Endothelial cell of umbilical vein (primary cell): ENCODE measurements at regions not wholly inside any gene's neighbourhood (a gene's known extent, or its start where the extent isn't known, plus 50 kb on each side); places are given as distances from the start of the nearest gene placed in this dataset.

Experiments used
- BruUV-seq: library from RNA; stranded (reverse); fragments of 400-500 nt; replicated peaks from 2 replicates; lab custom pipeline; 2021; lab: Mats Ljungman, UMichigan
- CTCF ChIA-PET: fragments of 300-600, 350-600 bp; sonication (Branson Sonifier 250); formaldehyde crosslinking; loops from one replicate; lab custom pipeline; 2021; ENCODE audit warnings: antibody characterized with exemption, inconsistent platforms; lab: Charles Lee
- POLR2A ChIA-PET: fragments of 300-600, 350-600 bp; sonication (Branson Sonifier 250); formaldehyde crosslinking; loops from one replicate; lab custom pipeline; 2021; ENCODE audit warnings: antibody characterized with exemption, inconsistent platforms; lab: Charles Lee
- DNase-seq: peaks from one replicate; pipeline ENCODE4 v3.0.0-alpha.2; 2011; ENCODE audit warnings: low read depth, low spot score
- FAIRE-seq: peaks from 2 replicates; lab custom pipeline; 2011; peaks lifted over from hg19 to GRCh38; lab: Jason Lieb, UNC
- H2AFZ ChIP-seq: 2 replicates; pipeline ENCODE4 v1.6.0; 2012; ENCODE audit warnings: low read depth, low read length, control low read depth, inconsistent platforms
- H3K27ac ChIP-seq: 2 replicates; pipeline ENCODE4 v1.5.1; 2011; ENCODE audit warnings: low read depth, mild to moderate bottlenecking, control low read depth, low read length, moderate library complexity; ENCODE audit not compliant: insufficient read depth
- H3K27me3 ChIP-seq, 2 experiments: 2 replicates each; pipeline versions ENCODE4 v1.6.0 to v1.6.1; 2011; ENCODE audit warnings: low read length in 2 of 2, mixed read lengths in 1 of 2; ENCODE audit not compliant: control insufficient read depth in 2 of 2, insufficient read depth in 2 of 2
- H3K36me3 ChIP-seq, 2 experiments: 2 replicates in 1 of 2; 3 replicates in 1 of 2; pipeline ENCODE4 v1.5.1; 2011; ENCODE audit warnings: low read length in 2 of 2, mild to moderate bottlenecking in 1 of 2, moderate library complexity in 1 of 2; ENCODE audit not compliant: control insufficient read depth in 2 of 2, insufficient read depth in 2 of 2; ENCODE audit errors: extremely low read depth in 1 of 2
- H3K4me1 ChIP-seq: 3 replicates; pipeline ENCODE4 v1.5.1; 2011; ENCODE audit warnings: mild to moderate bottlenecking, low read length; ENCODE audit not compliant: control insufficient read depth, insufficient read depth; ENCODE audit errors: extremely low read depth
- H3K4me2 ChIP-seq: 2 replicates; pipeline ENCODE4 v1.6.1; 2011; ENCODE audit warnings: low read length, control low read depth, mixed read lengths; ENCODE audit not compliant: insufficient read depth
- H3K4me3 ChIP-seq, 3 experiments: fragments of 200-600 bp in 1 of 3; sonication (generic), shearing (Covaris generic) in 1 of 3; replicated peaks in 1 of 3; 2 replicates each; pipeline ENCODE4 v1.5.1; 2011 to 2016; ENCODE audit warnings: control low read depth in 3 of 3, low read length in 3 of 3, mild to moderate bottlenecking in 2 of 3, inconsistent platforms in 1 of 3, low read depth in 1 of 3, moderate library complexity in 1 of 3; ENCODE audit not compliant: insufficient read depth in 1 of 3
- H3K79me2 ChIP-seq: 2 replicates; pipeline ENCODE4 v1.6.0; 2012; ENCODE audit warnings: low read length, inconsistent platforms; ENCODE audit not compliant: control insufficient read depth, insufficient read depth
- H3K9ac ChIP-seq: replicated peaks from 2 replicates; pipeline ENCODE3; 2011; ENCODE audit warnings: low read length, control low read depth; ENCODE audit not compliant: insufficient read depth; ENCODE audit errors: extremely low read depth
- H3K9me1 ChIP-seq: replicated peaks from 3 replicates; pipeline ENCODE4 v1.6.0; 2011; ENCODE audit warnings: mild to moderate bottlenecking, low read length; ENCODE audit not compliant: control insufficient read depth, insufficient read depth; ENCODE audit errors: extremely low read depth
- H3K9me3 ChIP-seq: replicated peaks from 2 replicates; pipeline ENCODE4 v1.5.1; 2012; ENCODE audit warnings: low read length, inconsistent platforms; ENCODE audit not compliant: control insufficient read depth, insufficient read depth
- H4K20me1 ChIP-seq: replicated peaks from 2 replicates; pipeline ENCODE3; 2011; ENCODE audit warnings: mild to moderate bottlenecking, low read length; ENCODE audit not compliant: control insufficient read depth, insufficient read depth; ENCODE audit errors: extremely low read depth
- CTCF ChIP-seq, 2 donors: IDR thresholded peaks; 1 replicate in 1 of 2; 2 replicates in 1 of 2; pipeline ENCODE4 v1.5.1; 2011; ENCODE audit warnings: low read length in 2 of 2, mild to moderate bottlenecking in 2 of 2, moderate library complexity in 2 of 2, control low read depth in 1 of 2, inconsistent platforms in 1 of 2, low read depth in 1 of 2; ENCODE audit not compliant: insufficient read depth in 1 of 2; ENCODE audit errors: extremely low read depth in 1 of 2
- EZH2 ChIP-seq: IDR thresholded peaks from 2 replicates; pipeline ENCODE4 v1.6.1; 2012; ENCODE audit warnings: borderline replicate concordance, low read depth, mild to moderate bottlenecking, moderate library complexity, low read length, inconsistent platforms; ENCODE audit not compliant: severe bottlenecking
- FOS ChIP-seq: IDR thresholded peaks from 2 replicates; pipeline ENCODE4 v1.6.1; 2011; ENCODE audit warnings: mild to moderate bottlenecking, low read length, moderate library complexity, borderline replicate concordance; ENCODE audit not compliant: insufficient read depth
- GATA2 ChIP-seq: IDR thresholded peaks from 2 replicates; pipeline ENCODE4 v1.7.0; 2011; ENCODE audit warnings: low read depth, mild to moderate bottlenecking, moderate library complexity, mixed read lengths, low read length; ENCODE audit not compliant: insufficient read length, insufficient read depth
- MAX ChIP-seq: IDR thresholded peaks from 2 replicates; pipeline ENCODE4 v1.6.1; 2011; ENCODE audit not compliant: insufficient read depth, insufficient read length
- MYC ChIP-seq: IDR thresholded peaks from one replicate; pipeline ENCODE4 v1.6.1; 2011; ENCODE audit warnings: mild to moderate bottlenecking, low read depth, low read length
- POLR2A ChIP-seq: IDR thresholded peaks from 2 replicates; pipeline ENCODE4 v1.6.1; 2012; ENCODE audit warnings: low read depth, mild to moderate bottlenecking, control low read depth, low read length
- POLR2AphosphoS5 ChIP-seq: IDR thresholded peaks from 2 replicates; pipeline ENCODE4 v1.6.1; 2012; ENCODE audit warnings: low read depth, mild to moderate bottlenecking, control low read depth, low read length, moderate library complexity; ENCODE audit not compliant: insufficient read depth
- dilution Hi-C: fragments of 300-500 bp; cut with MboI; formaldehyde crosslinking; loops from one replicate; pipeline ENCODE4 v1.15.0; 2019; ENCODE audit warnings: low sequenced_read_pairs; ENCODE audit not compliant: extremely low pct_ligation_motif_present
- intact Hi-C: fragments of 100-400 bp; cut with micrococcal nuclease; formaldehyde crosslinking; loops from one replicate; pipeline ENCODE4 v1.10.0; 2022

GRCh38 chr4:153063490-153063889 lies 127.4 kb downstream of the FHDC1 start:
- Histone ChIP-seq H3K36me3 (no peaks in the 10 kb centered on the region), H3K9ac (no peak overlapping the region), H3K4me1 (no peaks in the 10 kb centered on the region), H3K27ac (no peak overlapping the region), H3K9me1 (no peaks in the 10 kb centered on the region), H3K4me3 (no peak overlapping the region), H3K4me2 (no peak overlapping the region), H3K9me3 (no peaks in the 10 kb centered on the region), H2AFZ (no peak overlapping the region), H3K79me2 (no peaks in the 10 kb centered on the region), H4K20me1 (no peaks in the 10 kb centered on the region), H3K27me3 (peaks cover 0 to 4% of the 10 kb centered on the region in 2 experiments)
- CTCF ChIA-PET = interaction anchor here (1.9 kb wide), 1 partner anchor 20 kb away, joined by 9 read pairs; no protein-coding TSS in a partner anchor
- no peak for TF ChIP-seq POLR2A
- TF ChIP-seq MYC = no peak
- no peak for TF ChIP-seq MAX
- TF ChIP-seq FOS = no peak
- TF ChIP-seq CTCF (IDR thresholded peaks at IDR 0.05; ENCODE audit: extremely low read depth in 1 of 2, insufficient read depth in 1 of 2, low read depth in 1 of 2, low read length in 2 of 2) = no peak
- no peak for TF ChIP-seq GATA2
- TF ChIP-seq EZH2 = no peak
- TF ChIP-seq POLR2AphosphoS5 = no peak
- POLR2A ChIA-PET = no interaction called here
- BruUV-seq = no TSS peak
- DNase-seq (no peak), FAIRE-seq (no peak)
- intact Hi-C loops = no loop called here
- dilution Hi-C loops = no loop called here
